B cell (primary cell): ENCODE measurements at regions not wholly inside any gene's neighbourhood (a gene's known extent, or its start where the extent isn't known, plus 50 kb on each side); places are given as distances from the start of the nearest gene placed in this dataset.

Source experiments
- ATAC-seq: fragments of 200-7000 bp; cut with Tn5 transposase; one replicate; pipeline ENCODE4 v1.10.0; 2021; ENCODE audit warnings: low read depth, mild to moderate bottlenecking, moderate number of reproducible peaks, moderate library complexity
- CTCF ChIA-PET: fragments of 350-600 bp; sonication (Branson Sonifier 250); formaldehyde crosslinking; loops from one replicate; lab custom pipeline; 2021; ENCODE audit warnings: antibody characterized with exemption, inconsistent platforms; lab: Charles Lee
- POLR2A ChIA-PET: fragments of 350-600 bp; sonication (Branson Sonifier 250); formaldehyde crosslinking; loops from one replicate; lab custom pipeline; 2021; ENCODE audit warnings: antibody characterized with exemption; lab: Charles Lee
- DNase-seq: peaks from one replicate; pipeline ENCODE4 v3.0.0; 2013
- H2AFZ ChIP-seq: 2 replicates; pipeline ENCODE4 v1.6.1; 2012; ENCODE audit warnings: mild to moderate bottlenecking, low read depth, low read length; ENCODE audit not compliant: insufficient read depth, poor library complexity, severe bottlenecking
- H3K27ac ChIP-seq, 2 donors: 1 replicate in 1 of 2; 2 replicates in 1 of 2; pipeline ENCODE4 v1.5.1; 2012 to 2013; ENCODE audit warnings: low read length in 2 of 2, mild to moderate bottlenecking in 2 of 2, moderate library complexity in 1 of 2
- H3K27me3 ChIP-seq, 4 experiments: fragments of 200-600 bp in 1 of 4; sonication (generic) in 1 of 4; replicated peaks in 1 of 4; 1 replicate in 2 of 4; 2 replicates in 2 of 4; pipeline versions ENCODE4 v1.6.1 to v1.7.0; 2013 to 2016; ENCODE audit warnings: low read length in 3 of 4, mild to moderate bottlenecking in 2 of 4, mixed read lengths in 1 of 4, moderate library complexity in 1 of 4; ENCODE audit not compliant: insufficient read depth in 4 of 4, control insufficient read depth in 3 of 4; ENCODE audit errors: control extremely low read depth in 1 of 4
- H3K36me3 ChIP-seq, 2 experiments: replicated peaks in 1 of 2; 1 replicate in 1 of 2; 2 replicates in 1 of 2; pipeline versions ENCODE4 v1.6.1 to v1.7.1; 2013; ENCODE audit warnings: low read length in 1 of 2; ENCODE audit not compliant: insufficient read depth in 2 of 2, control insufficient read depth in 1 of 2; ENCODE audit errors: control extremely low read depth in 1 of 2, extremely low read depth in 1 of 2
- H3K4me1 ChIP-seq, 2 donors: fragments of 200-600 bp in 1 of 2; sonication (generic) in 1 of 2; 1 replicate in 1 of 2; 2 replicates in 1 of 2; pipeline versions ENCODE4 v1.5.1 to v1.6.1; 2013 to 2017; ENCODE audit warnings: low read length in 2 of 2; ENCODE audit not compliant: control insufficient read depth in 2 of 2, insufficient read depth in 2 of 2
- H3K4me2 ChIP-seq: replicated peaks from 2 replicates; pipeline ENCODE3; 2012; ENCODE audit warnings: mild to moderate bottlenecking, low read depth, low read length; ENCODE audit not compliant: poor library complexity, severe bottlenecking
- H3K4me3 ChIP-seq, 5 experiments: fragments of 200-600 bp in 1 of 5; sonication (generic) in 1 of 5; 1 replicate in 3 of 5; 2 replicates in 2 of 5; pipeline versions ENCODE4 v1.5.1 to v1.7.0; 2011 to 2016; ENCODE audit warnings: low read length in 4 of 5, mild to moderate bottlenecking in 4 of 5, low read depth in 2 of 5, control low read depth in 1 of 5, moderate library complexity in 1 of 5; ENCODE audit not compliant: insufficient read depth in 1 of 5; ENCODE audit errors: control extremely low read depth in 1 of 5, extremely low read depth in 1 of 5
- H3K79me2 ChIP-seq: fragments of 200-600 bp; sonication (generic); one replicate; pipeline ENCODE4 v1.6.0; 2016; ENCODE audit warnings: low read length; ENCODE audit not compliant: control insufficient read depth, insufficient read depth
- H3K9ac ChIP-seq: fragments of 200-600 bp; sonication (generic); 2 replicates; pipeline ENCODE4 v1.6.1; 2017; ENCODE audit warnings: mild to moderate bottlenecking, low read length, moderate library complexity
- H3K9me3 ChIP-seq, 3 donors: one replicate each; pipeline versions ENCODE4 v1.6.1 to v1.7.1; 2013; ENCODE audit warnings: low read length in 2 of 3; ENCODE audit not compliant: control insufficient read depth in 2 of 3, insufficient read depth in 1 of 3; ENCODE audit errors: control extremely low read depth in 1 of 3
- H4K20me1 ChIP-seq: 2 replicates; pipeline ENCODE4 v1.6.0; 2012; ENCODE audit warnings: mild to moderate bottlenecking, low read length; ENCODE audit not compliant: insufficient read depth, control insufficient read depth, poor library complexity, severe bottlenecking
- H3K27ac Mint-ChIP-seq: one replicate; pipeline ENCODE4 v1.8.0; 2021; ENCODE audit warnings: mixed read lengths
- H3K27me3 Mint-ChIP-seq: one replicate; pipeline ENCODE4 v1.8.0; 2021; ENCODE audit warnings: mixed read lengths
- H3K4me1 Mint-ChIP-seq: one replicate; pipeline ENCODE4 v1.8.0; 2021; ENCODE audit warnings: mixed read lengths
- H3K4me3 Mint-ChIP-seq: one replicate; pipeline ENCODE4 v1.8.0; 2021; ENCODE audit warnings: mixed read lengths
- H3K9me3 Mint-ChIP-seq: one replicate; pipeline ENCODE4 v1.8.0; 2022; ENCODE audit warnings: mixed read lengths; ENCODE audit not compliant: insufficient read depth
- EZH2 ChIP-seq: IDR thresholded peaks from 2 replicates; pipeline ENCODE4 v1.6.1; 2012; ENCODE audit warnings: borderline replicate concordance, low read depth, mild to moderate bottlenecking, moderate library complexity, low read length; ENCODE audit not compliant: insufficient read depth, poor library complexity, severe bottlenecking
- WGBS: methylation state at CpG from one replicate; pipeline ENCODE4 v1.1.5; 2013; ENCODE audit warnings: missing lambda C conversion rate; ENCODE audit not compliant: insufficient coverage; 5-methylcytosine and 5-hydroxymethylcytosine counted together
- intact Hi-C: fragments of 100-400 bp; cut with micrococcal nuclease; formaldehyde crosslinking; loops from one replicate; pipeline ENCODE4 v1.10.0; 2022
- TF ChIP-seq, protein P1 (sequence below): fragments of 200-600 bp; IDR thresholded peaks from one replicate; pipeline ENCODE4 v1.8.0; 2022; ENCODE audit warnings: antibody characterized with exemption, mild to moderate bottlenecking

DNA sequence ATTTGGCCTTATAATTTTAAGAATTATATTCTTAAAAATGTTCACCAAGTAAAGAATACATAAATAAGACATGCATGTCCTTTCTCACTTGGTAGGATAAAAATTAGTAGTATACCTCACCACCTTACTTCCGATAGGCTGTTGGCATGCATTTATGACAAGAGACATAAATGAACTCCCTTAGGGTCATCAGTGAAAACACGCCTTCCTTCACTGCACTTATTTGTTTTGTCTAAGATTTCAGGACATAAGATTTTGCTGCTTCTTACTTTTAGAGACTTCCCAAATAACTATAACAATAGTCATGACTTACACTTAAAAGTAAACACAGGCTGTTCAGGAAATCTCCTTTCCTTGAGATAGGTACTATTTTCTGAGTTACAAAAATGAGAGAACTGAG, 661.3 kb upstream of the CNTNAP5 start:
- Histone ChIP-seq H3K9ac (no peak overlapping the region), H4K20me1 (no peaks in the 10 kb centered on the region), H3K4me1 (no peaks in the 10 kb centered on the region), H3K4me3 (no peak overlapping the region), H3K4me2 (no peak overlapping the region), H3K9me3 (no peaks in the 10 kb centered on the region), H2AFZ (no peak overlapping the region), H3K79me2 (no peaks in the 10 kb centered on the region), H3K36me3 (no peaks in the 10 kb centered on the region), H3K27me3 (no peaks in the 10 kb centered on the region), H3K27ac (no peak overlapping the region)
- Mint-ChIP-seq H3K9me3 (peaks cover 5% of the 10 kb centered on the region), H3K4me1 (no peaks in the 10 kb centered on the region), H3K4me3 (no peak overlapping the region), H3K27me3 (no peaks in the 10 kb centered on the region), H3K27ac (no peak overlapping the region)
- ATAC-seq (no peak), DNase-seq (no peak)
- ChIA-PET CTCF (no interaction called here), POLR2A (no interaction called here)
- TF ChIP-seq, protein P1, sequence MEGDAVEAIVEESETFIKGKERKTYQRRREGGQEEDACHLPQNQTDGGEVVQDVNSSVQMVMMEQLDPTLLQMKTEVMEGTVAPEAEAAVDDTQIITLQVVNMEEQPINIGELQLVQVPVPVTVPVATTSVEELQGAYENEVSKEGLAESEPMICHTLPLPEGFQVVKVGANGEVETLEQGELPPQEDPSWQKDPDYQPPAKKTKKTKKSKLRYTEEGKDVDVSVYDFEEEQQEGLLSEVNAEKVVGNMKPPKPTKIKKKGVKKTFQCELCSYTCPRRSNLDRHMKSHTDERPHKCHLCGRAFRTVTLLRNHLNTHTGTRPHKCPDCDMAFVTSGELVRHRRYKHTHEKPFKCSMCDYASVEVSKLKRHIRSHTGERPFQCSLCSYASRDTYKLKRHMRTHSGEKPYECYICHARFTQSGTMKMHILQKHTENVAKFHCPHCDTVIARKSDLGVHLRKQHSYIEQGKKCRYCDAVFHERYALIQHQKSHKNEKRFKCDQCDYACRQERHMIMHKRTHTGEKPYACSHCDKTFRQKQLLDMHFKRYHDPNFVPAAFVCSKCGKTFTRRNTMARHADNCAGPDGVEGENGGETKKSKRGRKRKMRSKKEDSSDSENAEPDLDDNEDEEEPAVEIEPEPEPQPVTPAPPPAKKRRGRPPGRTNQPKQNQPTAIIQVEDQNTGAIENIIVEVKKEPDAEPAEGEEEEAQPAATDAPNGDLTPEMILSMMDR, result no peak
- no peak for TF ChIP-seq EZH2
- WGBS, result no CpG with 5 or more reads among the region's 2 CpGs
- intact Hi-C loops, result no loop called here

DNA sequence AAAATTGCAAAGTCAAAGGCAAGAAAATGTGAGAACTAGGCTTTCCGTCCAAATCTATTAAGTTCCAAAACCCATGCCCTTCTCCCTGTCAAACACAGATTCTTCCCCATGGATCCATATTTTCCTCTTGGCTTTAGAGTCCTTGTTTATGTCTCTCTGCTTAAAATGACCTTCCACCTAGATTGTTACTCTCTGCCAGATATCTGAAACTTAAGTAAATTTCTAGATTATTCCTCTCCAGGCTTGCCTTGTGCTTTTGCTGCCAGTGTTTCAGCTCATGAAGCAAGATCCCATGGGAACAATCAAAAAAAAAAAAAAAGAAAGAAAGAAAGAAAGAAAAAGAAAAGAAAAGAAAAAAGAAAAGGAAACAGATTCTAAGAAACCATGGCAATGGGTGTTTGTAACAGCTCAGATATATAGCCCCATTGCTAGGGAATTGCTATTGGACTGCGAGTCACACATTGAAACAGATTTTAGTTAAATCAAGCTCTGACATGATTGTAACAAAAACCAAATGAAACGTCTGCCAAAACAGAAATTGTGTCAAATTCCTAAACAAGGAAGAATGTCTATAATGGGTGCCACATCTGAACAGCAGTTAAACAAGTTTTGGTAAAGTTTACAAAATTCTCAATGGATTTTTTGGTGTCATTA, 660.7 kb upstream of the CNTNAP5 start:
- Mint-ChIP-seq H3K4me1 (no peaks in the 10 kb centered on the region), H3K4me3 (no peak overlapping the region), H3K27ac (no peak overlapping the region), H3K9me3 (peaks cover 5% of the 10 kb centered on the region), H3K27me3 (no peaks in the 10 kb centered on the region)
- Histone ChIP-seq H3K79me2 (no peaks in the 10 kb centered on the region), H3K27ac (no peak overlapping the region), H3K9me3 (no peaks in the 10 kb centered on the region), H3K36me3 (no peaks in the 10 kb centered on the region), H3K27me3 (no peaks in the 10 kb centered on the region), H4K20me1 (no peaks in the 10 kb centered on the region), H3K4me3 (no peak overlapping the region), H2AFZ (no peak overlapping the region), H3K9ac (no peak overlapping the region), H3K4me1 (no peaks in the 10 kb centered on the region), H3K4me2 (no peak overlapping the region)
- ChIA-PET CTCF (no interaction called here), POLR2A (no interaction called here)
- WGBS, result 84% methylated on average over 3 of the region's 3 CpGs
- ATAC-seq (no peak), DNase-seq (no peak)
- intact Hi-C loops, result no loop called here
- TF ChIP-seq EZH2, result no peak
- TF ChIP-seq, protein P1, result no peak
